Tibial artery (tissue), 4 donors: ENCODE measurements at regions not wholly inside any gene's neighbourhood (a gene's known extent, or its start where the extent isn't known, plus 50 kb on each side); places are given as distances from the start of the nearest gene placed in this dataset.

Experiments used
- DNase-seq, 2 donors: peaks; one replicate each; pipeline ENCODE4 v3.0.0-alpha.2; 2019
- H3K27ac ChIP-seq, 2 donors: fragments of 200-600 bp; sonication (generic) in 1 of 2; 1 replicate in 1 of 2; 2 replicates in 1 of 2; pipeline ENCODE4 v1.5.1; 2018 to 2019; ENCODE audit warnings: mild to moderate bottlenecking in 1 of 2
- H3K27me3 ChIP-seq, 2 donors: fragments of 200-600 bp; sonication (generic) in 1 of 2; one replicate each; pipeline versions ENCODE4 v1.5.1 to v1.6.0; 2016 to 2019
- H3K36me3 ChIP-seq, 3 donors: fragments of 200-600 bp; sonication (generic) in 2 of 3; one replicate each; pipeline ENCODE4 v1.5.1; 2016 to 2019; ENCODE audit warnings: mild to moderate bottlenecking in 2 of 3
- H3K4me1 ChIP-seq, 4 donors: fragments of 200-600 bp; sonication (generic) in 2 of 4; 1 replicate in 3 of 4; 2 replicates in 1 of 4; pipeline ENCODE4 v1.5.1; 2016 to 2019
- H3K4me3 ChIP-seq, 2 donors: fragments of 200-600 bp; sonication (generic) in 1 of 2; 1 replicate in 1 of 2; 2 replicates in 1 of 2; pipeline ENCODE4 v1.5.1; 2018 to 2019; ENCODE audit warnings: mild to moderate bottlenecking in 2 of 2
- H3K9me3 ChIP-seq, 3 donors: fragments of 200-600 bp; sonication (generic) in 1 of 3; one replicate each; pipeline ENCODE4 v1.5.1; 2016 to 2019
- CTCF ChIP-seq, 2 experiments: fragments of 200-600 bp in 1 of 2; fragments of 450-650 bp in 1 of 2; IDR thresholded peaks; one replicate each; pipeline ENCODE4 v1.5.1; 2017 to 2019; ENCODE audit warnings: antibody characterized with exemption in 2 of 2, mild to moderate bottlenecking in 1 of 2, moderate library complexity in 1 of 2
- intact Hi-C: fragments of 100-400 bp; cut with DNase I; formaldehyde crosslinking; loops from one replicate; pipeline ENCODE4 v1.15.0; 2023; ENCODE audit warnings: low total_unique reads

- no peak for TF ChIP-seq CTCF (IDR thresholded peaks at IDR 0.05)
- no peaks in the 10 kb centered on the region for H3K36me3 ChIP-seq
- no peak overlapping the region for H3K27ac ChIP-seq
- no peaks in the 10 kb centered on the region for H3K27me3 ChIP-seq
- DNase-seq: no peak
- no peaks in the 10 kb centered on the region for H3K9me3 ChIP-seq
- H3K4me3 ChIP-seq: no peak overlapping the region
- intact Hi-C loops: no loop called here
- peaks cover 0 to 10% (median 0%) of the 10 kb centered on the region in 4 donors for H3K4me1 ChIP-seq
Measured at GRCh38 chr13:59488436-59488835, 675.3 kb downstream of the DIAPH3 start.

GRCh38 chr13:59490651-59491050 lies 673.1 kb downstream of the DIAPH3 start:
- Histone ChIP-seq H3K36me3 (no peaks in the 10 kb centered on the region), H3K27ac (no peak overlapping the region), H3K27me3 (no peaks in the 10 kb centered on the region), H3K4me1 (peaks cover 0 to 16% (median 6%) of the 10 kb centered on the region in 4 donors), H3K4me3 (no peak overlapping the region), H3K9me3 (no peaks in the 10 kb centered on the region)
- no peak for TF ChIP-seq CTCF (IDR thresholded peaks at IDR 0.05)
- intact Hi-C loops: no loop called here
- DNase-seq: no peak

GRCh38 chr13:59492030-59492636 lies 671.6 kb downstream of the DIAPH3 start:
- intact Hi-C loops: no loop called here
- H3K9me3 ChIP-seq: no peaks in the 10 kb centered on the region
- H3K4me1 ChIP-seq: peaks cover 0 to 16% (median 6%) of the 10 kb centered on the region in 4 donors
- no peaks in the 10 kb centered on the region for H3K27me3 ChIP-seq
- H3K27ac ChIP-seq: no peak overlapping the region
- no peak for TF ChIP-seq CTCF (IDR thresholded peaks at IDR 0.05)
- H3K4me3 ChIP-seq: no peak overlapping the region
- no peaks in the 10 kb centered on the region for H3K36me3 ChIP-seq
- DNase-seq: no peak

- no peak for TF ChIP-seq CTCF (IDR thresholded peaks at IDR 0.05)
- intact Hi-C loops: no loop called here
- Histone ChIP-seq H3K9me3 (no peaks in the 10 kb centered on the region), H3K4me1 (peaks cover 0 to 16% (median 6%) of the 10 kb centered on the region in 4 donors), H3K4me3 (no peak overlapping the region), H3K36me3 (no peaks in the 10 kb centered on the region), H3K27me3 (no peaks in the 10 kb centered on the region), H3K27ac (no peak overlapping the region)
- no peak for DNase-seq
Measured at GRCh38 chr13:59493436-59493965, 670.2 kb downstream of the DIAPH3 start.

- intact Hi-C loops: no loop called here
- Histone ChIP-seq H3K4me3 (no peak overlapping the region), H3K4me1 (peaks cover 0 to 16% (median 6%) of the 10 kb centered on the region in 4 donors), H3K27ac (no peak overlapping the region), H3K9me3 (no peaks in the 10 kb centered on the region), H3K36me3 (no peaks in the 10 kb centered on the region), H3K27me3 (no peaks in the 10 kb centered on the region)
- no peak for DNase-seq
- no peak for TF ChIP-seq CTCF (IDR thresholded peaks at IDR 0.05)
Measured at GRCh38 chr13:59494151-59494550, 669.6 kb downstream of the DIAPH3 start.
